Peyer's patch (tissue), 4 donors: ENCODE measurements at regions not wholly inside any gene's neighbourhood (a gene's known extent, or its start where the extent isn't known, plus 50 kb on each side); places are given as distances from the start of the nearest gene placed in this dataset.

Source experiments
- DNase-seq, 3 donors: peaks; one replicate each; pipeline ENCODE4 v3.0.0-alpha.2; 2017 to 2019
- H3K27ac ChIP-seq, 4 donors: fragments of 200-600 bp; sonication (generic); one replicate each; pipeline ENCODE4 v1.5.1; 2016 to 2019
- H3K27me3 ChIP-seq, 2 donors: fragments of 200-600 bp; sonication (generic); one replicate each; pipeline ENCODE4 v1.5.1; 2019
- H3K36me3 ChIP-seq, 3 donors: fragments of 200-600 bp; sonication (generic); one replicate each; pipeline ENCODE4 v1.5.1; 2016 to 2019
- H3K4me1 ChIP-seq, 4 donors: fragments of 200-600 bp; sonication (generic); one replicate each; pipeline ENCODE4 v1.5.1; 2016 to 2019
- H3K4me3 ChIP-seq, 4 donors: fragments of 200-600 bp; sonication (generic); 1 replicate in 3 of 4; 2 replicates in 1 of 4; pipeline ENCODE4 v1.5.1; 2016 to 2019; ENCODE audit warnings: mild to moderate bottlenecking in 1 of 4
- H3K9me3 ChIP-seq, 4 donors: fragments of 200-600 bp; sonication (generic); one replicate each; pipeline ENCODE4 v1.5.1; 2016 to 2019; ENCODE audit warnings: mild to moderate bottlenecking in 1 of 4
- POLR2A ChIP-seq, 2 donors: fragments of 450-650 bp; IDR thresholded peaks; one replicate each; pipeline ENCODE4 v1.5.1; 2017; ENCODE audit warnings: antibody characterized with exemption in 2 of 2, mild to moderate bottlenecking in 2 of 2, moderate library complexity in 2 of 2
- TF ChIP-seq, protein P1 (sequence below), 6 experiments: fragments of 450-650 bp in 4 of 6; fragments of 200-600 bp in 2 of 6; sonication (generic) in 1 of 6; IDR thresholded peaks; one replicate each; pipeline ENCODE4 v1.5.1; 2017 to 2019; ENCODE audit warnings: antibody characterized with exemption in 6 of 6, mild to moderate bottlenecking in 3 of 6, moderate library complexity in 1 of 6

DNA sequence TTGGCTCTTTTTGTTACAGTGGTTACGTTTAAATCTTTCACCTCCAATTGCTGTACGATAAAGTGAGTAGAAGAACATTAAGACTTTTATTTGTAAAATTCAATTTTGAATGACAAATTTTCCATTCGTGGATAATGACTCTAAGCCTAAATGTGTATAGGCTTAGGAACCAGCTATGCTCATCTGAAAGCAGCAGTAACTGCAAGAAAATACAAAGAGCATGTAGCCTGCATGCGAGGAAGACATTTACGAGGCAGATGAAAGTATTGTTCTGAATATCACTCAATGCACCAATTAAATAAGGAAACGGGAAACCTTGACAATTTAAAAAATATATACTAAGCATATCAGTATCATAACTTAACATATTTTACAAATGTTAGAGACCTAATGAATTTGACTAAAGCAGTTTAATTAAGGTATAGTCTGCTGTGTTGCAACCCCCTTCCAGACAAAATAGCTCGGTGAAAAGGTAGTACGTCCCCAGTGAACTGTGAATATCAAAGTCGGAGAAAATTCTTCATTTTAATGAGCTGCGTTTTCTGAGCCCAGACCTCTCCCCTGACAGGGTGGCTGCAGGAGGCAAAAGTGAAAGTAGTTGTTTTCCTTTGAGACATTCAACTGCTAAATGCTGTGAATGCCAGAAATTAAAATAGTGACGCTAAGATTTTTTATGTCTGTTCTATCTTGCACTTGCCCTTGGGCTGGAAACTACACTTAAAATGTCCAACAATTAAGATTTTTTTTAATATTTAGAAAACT is 1236.5 kb upstream of the TENM3 start:
- no peak for DNase-seq
- Histone ChIP-seq H3K36me3 (no peaks in the 10 kb centered on the region), H3K4me3 (no peak overlapping the region), H3K9me3 (no peaks in the 10 kb centered on the region), H3K4me1 (no peaks in the 10 kb centered on the region), H3K27me3 (no peaks in the 10 kb centered on the region), H3K27ac (no peak overlapping the region)
- TF ChIP-seq POLR2A (IDR thresholded peaks at IDR 0.05): no peak
- TF ChIP-seq, protein P1, sequence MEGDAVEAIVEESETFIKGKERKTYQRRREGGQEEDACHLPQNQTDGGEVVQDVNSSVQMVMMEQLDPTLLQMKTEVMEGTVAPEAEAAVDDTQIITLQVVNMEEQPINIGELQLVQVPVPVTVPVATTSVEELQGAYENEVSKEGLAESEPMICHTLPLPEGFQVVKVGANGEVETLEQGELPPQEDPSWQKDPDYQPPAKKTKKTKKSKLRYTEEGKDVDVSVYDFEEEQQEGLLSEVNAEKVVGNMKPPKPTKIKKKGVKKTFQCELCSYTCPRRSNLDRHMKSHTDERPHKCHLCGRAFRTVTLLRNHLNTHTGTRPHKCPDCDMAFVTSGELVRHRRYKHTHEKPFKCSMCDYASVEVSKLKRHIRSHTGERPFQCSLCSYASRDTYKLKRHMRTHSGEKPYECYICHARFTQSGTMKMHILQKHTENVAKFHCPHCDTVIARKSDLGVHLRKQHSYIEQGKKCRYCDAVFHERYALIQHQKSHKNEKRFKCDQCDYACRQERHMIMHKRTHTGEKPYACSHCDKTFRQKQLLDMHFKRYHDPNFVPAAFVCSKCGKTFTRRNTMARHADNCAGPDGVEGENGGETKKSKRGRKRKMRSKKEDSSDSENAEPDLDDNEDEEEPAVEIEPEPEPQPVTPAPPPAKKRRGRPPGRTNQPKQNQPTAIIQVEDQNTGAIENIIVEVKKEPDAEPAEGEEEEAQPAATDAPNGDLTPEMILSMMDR (IDR thresholded peaks at IDR 0.05): no peak

DNA sequence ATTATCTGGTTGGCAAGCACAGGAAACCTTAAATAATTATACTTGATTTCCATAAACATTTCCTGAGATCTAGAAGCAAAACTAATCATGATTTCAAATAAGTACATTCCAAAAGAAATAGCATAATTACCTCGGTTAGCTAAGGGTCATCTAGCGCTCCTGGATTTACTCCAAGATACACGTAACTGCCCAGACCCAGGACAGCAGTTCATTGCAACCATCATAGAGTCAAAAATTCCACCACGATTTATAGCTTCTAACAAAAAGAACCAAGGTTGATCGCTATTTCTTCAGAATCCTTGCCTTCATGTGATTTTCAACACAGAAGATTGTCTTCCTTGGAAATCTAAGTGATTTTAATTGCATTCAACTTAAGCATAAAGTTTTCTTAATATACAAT is 1235.5 kb upstream of the TENM3 start:
- Histone ChIP-seq H3K36me3 (no peaks in the 10 kb centered on the region), H3K9me3 (no peaks in the 10 kb centered on the region), H3K27me3 (no peaks in the 10 kb centered on the region), H3K4me1 (no peaks in the 10 kb centered on the region), H3K27ac (no peak overlapping the region), H3K4me3 (no peak overlapping the region)
- no peak for TF ChIP-seq POLR2A (IDR thresholded peaks at IDR 0.05)
- TF ChIP-seq, protein P1 (IDR thresholded peaks at IDR 0.05): no peak
- no peak for DNase-seq

DNA sequence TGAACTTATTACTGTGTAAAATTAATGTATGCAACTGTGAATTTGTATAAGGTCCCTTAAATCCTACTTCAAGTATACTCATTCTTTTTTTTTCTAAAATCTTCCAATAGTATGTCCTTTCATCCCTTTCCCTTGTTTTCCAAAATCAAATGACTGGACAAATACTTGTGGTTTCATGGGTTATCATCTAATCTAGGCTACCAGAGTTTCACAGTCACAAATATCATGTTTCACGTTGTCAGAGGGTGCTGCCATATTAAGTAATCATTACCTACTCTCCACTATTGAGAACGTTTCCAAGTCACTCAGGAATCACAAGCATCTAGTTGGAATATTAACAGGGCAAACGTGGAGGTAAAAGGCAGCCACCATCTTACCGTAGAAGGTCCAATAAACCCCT is 1235.0 kb upstream of the TENM3 start:
- Histone ChIP-seq H3K9me3 (no peaks in the 10 kb centered on the region), H3K4me3 (no peak overlapping the region), H3K4me1 (no peaks in the 10 kb centered on the region), H3K36me3 (no peaks in the 10 kb centered on the region), H3K27me3 (no peaks in the 10 kb centered on the region), H3K27ac (no peak overlapping the region)
- DNase-seq: no peak
- TF ChIP-seq POLR2A (IDR thresholded peaks at IDR 0.05): no peak
- TF ChIP-seq, protein P1 (IDR thresholded peaks at IDR 0.05): no peak

DNA sequence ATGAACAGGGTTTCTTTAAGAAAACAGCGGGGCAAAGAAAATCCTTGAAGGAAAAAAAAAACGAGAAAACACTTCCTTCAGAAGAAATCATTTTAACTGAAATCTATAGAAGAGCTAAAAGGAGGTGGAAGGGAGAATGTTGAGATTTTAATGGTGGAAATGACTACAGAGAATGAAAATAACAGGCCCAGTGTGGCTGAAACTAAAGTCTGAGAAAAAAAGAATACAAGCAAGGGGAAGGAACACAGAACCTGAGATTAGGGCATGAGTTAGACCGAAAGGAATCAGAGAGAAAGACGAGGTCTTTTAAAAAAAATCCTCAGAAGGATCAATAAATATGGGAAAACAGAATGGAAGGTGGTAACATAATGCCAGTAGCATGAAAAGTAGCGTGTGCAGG is 1230.0 kb upstream of the TENM3 start:
- Histone ChIP-seq H3K4me3 (no peak overlapping the region), H3K27me3 (no peaks in the 10 kb centered on the region), H3K4me1 (no peaks in the 10 kb centered on the region), H3K9me3 (no peaks in the 10 kb centered on the region), H3K36me3 (no peaks in the 10 kb centered on the region), H3K27ac (no peak overlapping the region)
- no peak for DNase-seq
- no peak for TF ChIP-seq POLR2A (IDR thresholded peaks at IDR 0.05)
- TF ChIP-seq, protein P1 (IDR thresholded peaks at IDR 0.05): no peak

DNA sequence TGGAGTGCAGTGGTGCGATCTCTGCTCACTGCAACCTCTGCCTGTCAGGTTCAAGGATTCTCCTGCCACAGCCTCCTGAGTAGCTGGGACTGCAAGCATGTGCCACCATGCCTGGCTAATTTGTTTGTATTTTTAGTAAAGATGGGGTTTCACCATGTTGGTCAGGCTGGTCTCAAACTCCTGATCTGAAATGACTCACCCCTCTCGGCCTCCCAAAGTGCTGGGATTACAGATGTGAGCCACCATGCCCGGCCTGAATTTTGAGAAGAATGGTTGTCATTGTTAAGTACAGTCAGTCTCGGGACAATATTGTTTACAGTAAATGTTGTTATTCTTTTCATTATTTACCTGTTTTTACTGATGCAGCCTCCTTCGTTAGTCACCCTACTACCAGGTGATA is 1226.2 kb upstream of the TENM3 start:
- TF ChIP-seq POLR2A (IDR thresholded peaks at IDR 0.05): no peak
- TF ChIP-seq, protein P1 (IDR thresholded peaks at IDR 0.05): no peak
- Histone ChIP-seq H3K36me3 (no peaks in the 10 kb centered on the region), H3K27me3 (no peaks in the 10 kb centered on the region), H3K4me3 (no peak overlapping the region), H3K9me3 (peaks cover 0 to 4% (median 0%) of the 10 kb centered on the region in 4 donors), H3K27ac (no peak overlapping the region), H3K4me1 (no peaks in the 10 kb centered on the region)
- DNase-seq: no peak
